Mesenchymal stem cell (in vitro differentiated cells and primary cell): ENCODE measurements at regions not wholly inside any gene's neighbourhood (a gene's known extent, or its start where the extent isn't known, plus 50 kb on each side); places are given as distances from the start of the nearest gene placed in this dataset.
A peak's percentile ranks its signal among the peaks of the same experiment; 100 is the strongest.

Experiments used
- DNase-seq: peaks from one replicate; pipeline ENCODE4 v3.0.0-alpha.2; 2013
- H2AFZ ChIP-seq: one replicate; pipeline ENCODE4 v1.6.1; 2013; ENCODE audit warnings: low read depth, mild to moderate bottlenecking, control low read depth, inconsistent platforms, low read length, moderate library complexity
- H2AK5ac ChIP-seq: 2 replicates; pipeline ENCODE4 v1.6.1; 2013; ENCODE audit warnings: low read length, moderate library complexity, mild to moderate bottlenecking, inconsistent platforms; ENCODE audit not compliant: severe bottlenecking
- H2BK120ac ChIP-seq: one replicate; pipeline ENCODE4 v1.6.1; 2013; ENCODE audit warnings: low read depth, mild to moderate bottlenecking, inconsistent platforms, low read length, moderate library complexity
- H2BK12ac ChIP-seq, 2 experiments: one replicate each; pipeline ENCODE4 v1.6.1; 2013; ENCODE audit warnings: inconsistent platforms in 2 of 2, low read length in 2 of 2, mild to moderate bottlenecking in 2 of 2, moderate library complexity in 2 of 2, control low read depth in 1 of 2
- H2BK15ac ChIP-seq: one replicate; pipeline ENCODE4 v1.6.1; 2013; ENCODE audit warnings: mild to moderate bottlenecking, low read depth, inconsistent platforms; ENCODE audit not compliant: poor library complexity, severe bottlenecking
- H2BK5ac ChIP-seq: 2 replicates; pipeline ENCODE4 v1.6.1; 2013; ENCODE audit warnings: low read depth, mild to moderate bottlenecking, low read length, control low read depth, inconsistent platforms; ENCODE audit not compliant: poor library complexity, severe bottlenecking
- H3K14ac ChIP-seq, 2 experiments: one replicate each; pipeline ENCODE4 v1.6.1; 2013; ENCODE audit warnings: inconsistent platforms in 2 of 2, low read length in 2 of 2, control low read depth in 1 of 2, mild to moderate bottlenecking in 1 of 2, moderate library complexity in 1 of 2
- H3K18ac ChIP-seq, 2 experiments: one replicate each; pipeline ENCODE4 v1.6.1; 2013; ENCODE audit warnings: inconsistent platforms in 2 of 2, low read length in 2 of 2, control low read depth in 1 of 2, low read depth in 1 of 2, mild to moderate bottlenecking in 1 of 2
- H3K23ac ChIP-seq, 2 experiments: one replicate each; pipeline ENCODE4 v1.6.1; 2013; ENCODE audit warnings: inconsistent platforms in 2 of 2, low read length in 2 of 2, mild to moderate bottlenecking in 2 of 2, moderate library complexity in 2 of 2, control low read depth in 1 of 2
- H3K27ac ChIP-seq: 2 replicates; pipeline ENCODE4 v1.5.1; 2013; ENCODE audit warnings: mild to moderate bottlenecking, moderate library complexity, low read length, control low read depth, inconsistent platforms; ENCODE audit not compliant: poor library complexity, severe bottlenecking
- H3K27me3 ChIP-seq, 2 experiments: 2 replicates each; pipeline versions ENCODE4 v1.6.1 to v1.7.0; 2013; ENCODE audit warnings: low read length in 2 of 2, mild to moderate bottlenecking in 2 of 2, moderate library complexity in 2 of 2, control low read depth in 1 of 2, inconsistent platforms in 1 of 2; ENCODE audit not compliant: control insufficient read depth in 1 of 2, insufficient read depth in 1 of 2
- H3K36me3 ChIP-seq, 2 experiments: 2 replicates each; pipeline versions ENCODE4 v1.6.1 to v1.7.0; 2013; ENCODE audit warnings: low read length in 2 of 2, control low read depth in 1 of 2, inconsistent platforms in 1 of 2, low read depth in 1 of 2, mild to moderate bottlenecking in 1 of 2; ENCODE audit not compliant: insufficient read depth in 2 of 2, control insufficient read depth in 1 of 2
- H3K4ac ChIP-seq, 2 experiments: one replicate each; pipeline ENCODE4 v1.6.1; 2013; ENCODE audit warnings: inconsistent platforms in 2 of 2, low read length in 2 of 2, mild to moderate bottlenecking in 2 of 2, moderate library complexity in 2 of 2, control low read depth in 1 of 2, low read depth in 1 of 2
- H3K4me1 ChIP-seq: 2 replicates; pipeline ENCODE4 v1.6.1; 2013; ENCODE audit warnings: low read depth, low read length, control low read depth; ENCODE audit not compliant: control insufficient read depth, insufficient read depth
- H3K4me2 ChIP-seq: 2 replicates; pipeline ENCODE4 v1.6.1; 2013; ENCODE audit warnings: low read length, mild to moderate bottlenecking, inconsistent platforms; ENCODE audit not compliant: poor library complexity, severe bottlenecking
- H3K4me3 ChIP-seq, 2 experiments: 2 replicates each; pipeline versions ENCODE4 v1.5.1 to v1.7.0; 2013; ENCODE audit warnings: low read length in 2 of 2, mild to moderate bottlenecking in 2 of 2, control low read depth in 1 of 2, low read depth in 1 of 2; ENCODE audit not compliant: insufficient read depth in 1 of 2
- H3K79me1 ChIP-seq: replicated peaks from 2 replicates; pipeline ENCODE4 v1.6.1; 2013; ENCODE audit warnings: mild to moderate bottlenecking, control low read depth, low read length, inconsistent platforms; ENCODE audit not compliant: poor library complexity, severe bottlenecking
- H3K9ac ChIP-seq: 2 replicates; pipeline ENCODE4 v1.7.0; 2013; ENCODE audit warnings: mild to moderate bottlenecking, low read length, moderate library complexity
- H3K9me3 ChIP-seq: 2 replicates; pipeline ENCODE4 v1.7.0; 2013; ENCODE audit warnings: mild to moderate bottlenecking, low read length; ENCODE audit not compliant: control insufficient read depth
- H4K8ac ChIP-seq: one replicate; pipeline ENCODE4 v1.6.1; 2013; ENCODE audit warnings: inconsistent platforms, mild to moderate bottlenecking, low read length, moderate library complexity
- H4K91ac ChIP-seq: one replicate; pipeline ENCODE4 v1.6.1; 2013; ENCODE audit warnings: mild to moderate bottlenecking, low read length, inconsistent platforms
- WGBS: methylation state at CpG from one replicate; pipeline ENCODE4 v1.1.7; 2013; ENCODE audit warnings: mixed read lengths; 5-methylcytosine and 5-hydroxymethylcytosine counted together

DNA sequence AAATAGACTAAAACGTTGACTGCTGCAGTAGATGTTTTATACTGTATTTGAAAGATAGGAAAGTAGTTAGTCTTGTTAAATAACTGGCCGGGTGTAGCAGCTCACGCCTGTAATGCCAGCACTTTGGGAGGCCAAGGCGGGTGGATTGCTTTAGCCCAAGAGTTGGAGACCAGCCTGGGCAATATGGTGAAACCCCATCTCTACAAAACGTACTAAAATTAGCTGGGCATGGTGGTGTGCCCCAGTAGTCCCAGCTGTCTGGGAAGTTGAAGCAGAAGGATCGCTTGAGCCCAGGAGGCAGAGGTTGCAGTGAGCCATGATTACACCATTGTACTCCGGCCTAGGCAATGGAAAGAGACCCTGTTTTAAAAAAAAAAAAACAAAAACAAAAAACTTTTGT is 60.5 kb upstream of the ULK4 start:
- Histone ChIP-seq H3K14ac (no peak overlapping the region), H3K4me1 (peaks cover 20% of the 10 kb centered on the region), H3K9ac (no peak overlapping the region), H3K9me3 (no peaks in the 10 kb centered on the region), H4K8ac (no peak overlapping the region), H2BK15ac (no peak overlapping the region), H3K27ac (no peak overlapping the region), H2BK12ac (no peak overlapping the region), H4K91ac (no peak overlapping the region), H3K18ac (no peak overlapping the region), H3K4me2 (no peak overlapping the region), H2BK120ac (no peak overlapping the region), H2AK5ac (no peak overlapping the region), H3K23ac (no peak overlapping the region), H3K27me3 (no peaks in the 10 kb centered on the region), H3K79me1 (peaks cover 4% of the 10 kb centered on the region), H2BK5ac (no peak overlapping the region), H3K4ac (no peak overlapping the region), H3K36me3 (no peaks in the 10 kb centered on the region), H2AFZ (no peak overlapping the region), H3K4me3 (peak overlapping the region in 1 of 2 experiments; percentile 2)
- 91% methylated on average over 7 of the region's 7 CpGs for WGBS
- no peak for DNase-seq

GRCh38 chr3:42020684-42021307 is 58.9 kb upstream of the ULK4 start:
- H2BK120ac ChIP-seq = no peak overlapping the region
- H3K4me3 ChIP-seq = peak overlapping the region in 1 of 2 experiments; percentile 40
- H2BK5ac ChIP-seq = no peak overlapping the region
- H4K91ac ChIP-seq = no peak overlapping the region
- H3K18ac ChIP-seq = no peak overlapping the region
- no peak overlapping the region for H2BK15ac ChIP-seq
- no peak overlapping the region for H3K4ac ChIP-seq
- no peak overlapping the region for H2AK5ac ChIP-seq
- peak overlapping the region; percentile 68 for H3K9ac ChIP-seq
- no peak overlapping the region for H4K8ac ChIP-seq
- no peak overlapping the region for H2BK12ac ChIP-seq
- peak; percentile 56 for DNase-seq
- no peaks in the 10 kb centered on the region for H3K9me3 ChIP-seq
- H3K23ac ChIP-seq = no peak overlapping the region
- H3K79me1 ChIP-seq = peaks cover 6% of the 10 kb centered on the region
- peak overlapping the region; percentile 35 for H3K4me2 ChIP-seq
- H3K36me3 ChIP-seq = no peaks in the 10 kb centered on the region
- no peak overlapping the region for H3K14ac ChIP-seq
- H2AFZ ChIP-seq = no peak overlapping the region
- H3K27ac ChIP-seq = peak overlapping the region; percentile 62
- no peaks in the 10 kb centered on the region for H3K27me3 ChIP-seq
- peaks cover 20% of the 10 kb centered on the region for H3K4me1 ChIP-seq
- 0% methylated on average over 1 of the region's 2 CpGs for WGBS

DNA sequence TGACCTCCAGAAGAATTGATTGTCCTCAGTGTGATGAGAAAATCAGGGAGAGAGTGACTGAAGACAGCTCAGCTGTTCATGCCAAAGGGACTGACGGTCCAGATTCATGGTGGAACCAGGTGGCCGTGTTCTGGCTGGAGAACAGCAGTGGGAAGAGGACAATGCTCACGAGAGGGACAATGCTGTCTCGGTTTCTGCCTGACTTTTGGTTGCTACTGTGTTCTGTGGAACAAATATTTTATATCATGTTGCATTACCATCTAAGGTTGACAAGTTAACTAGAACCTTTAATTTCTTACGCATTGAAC is 58.0 kb upstream of the ULK4 start:
- Histone ChIP-seq H2AK5ac (peak overlapping the region; percentile 18), H3K18ac (no peak overlapping the region), H2BK120ac (no peak overlapping the region), H3K27ac (no peak overlapping the region), H2AFZ (no peak overlapping the region), H3K79me1 (peaks cover 6% of the 10 kb centered on the region), H4K8ac (no peak overlapping the region), H3K4me2 (no peak overlapping the region), H2BK12ac (no peak overlapping the region), H3K27me3 (no peaks in the 10 kb centered on the region), H3K9ac (no peak overlapping the region), H4K91ac (no peak overlapping the region), H3K36me3 (no peaks in the 10 kb centered on the region), H2BK5ac (no peak overlapping the region), H3K4me3 (no peak overlapping the region), H3K14ac (no peak overlapping the region), H3K9me3 (no peaks in the 10 kb centered on the region), H2BK15ac (no peak overlapping the region), H3K4ac (no peak overlapping the region), H3K23ac (no peak overlapping the region), H3K4me1 (peaks cover 22% of the 10 kb centered on the region)
- DNase-seq = no peak
- WGBS = 90% methylated on average over 4 of the region's 5 CpGs

DNA sequence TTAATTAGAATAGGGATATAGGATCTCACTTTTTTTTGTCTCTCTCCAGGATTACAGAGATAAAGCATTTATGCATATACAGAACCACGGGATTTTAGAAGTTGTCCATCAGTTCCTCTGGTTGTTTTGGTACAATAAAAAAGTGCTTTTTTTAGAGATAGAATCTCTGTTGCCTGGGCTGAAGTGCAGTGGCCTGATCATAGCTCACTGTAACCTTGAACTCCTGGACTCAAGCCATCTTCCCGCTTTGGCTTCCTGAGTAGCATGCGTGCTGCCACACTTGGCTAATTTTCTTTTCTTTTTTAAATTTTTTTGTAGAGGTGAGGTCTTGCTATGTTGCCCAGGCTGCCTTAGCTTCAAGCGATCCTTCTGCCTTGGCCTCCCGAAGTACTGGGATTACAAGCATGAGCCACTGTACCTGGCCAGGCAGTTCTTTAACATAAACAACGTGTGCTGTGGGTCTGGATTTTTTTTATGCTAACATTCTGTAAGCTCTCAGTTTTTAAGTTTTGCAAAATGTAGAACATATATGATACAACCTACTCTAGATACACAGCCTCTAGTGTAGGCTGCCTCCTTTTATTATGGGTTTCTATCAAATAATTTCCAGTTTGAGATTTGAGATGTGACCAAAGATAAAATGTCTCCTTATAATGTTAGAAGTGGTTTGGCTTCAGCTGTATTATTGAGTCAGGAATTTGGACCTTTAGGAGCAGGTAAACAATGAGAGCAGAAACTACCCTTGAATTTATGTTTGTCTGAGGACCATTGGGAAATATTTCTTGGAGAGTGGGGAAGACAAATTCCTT is 57.4 kb upstream of the ULK4 start:
- H3K27ac ChIP-seq = no peak overlapping the region
- H2AK5ac ChIP-seq = peak overlapping the region; percentile 78
- 98% methylated on average over 5 of the region's 6 CpGs for WGBS
- no peak overlapping the region for H3K18ac ChIP-seq
- no peak overlapping the region for H3K23ac ChIP-seq
- no peak for DNase-seq
- H3K36me3 ChIP-seq = no peaks in the 10 kb centered on the region
- no peaks in the 10 kb centered on the region for H3K9me3 ChIP-seq
- no peak overlapping the region for H2BK15ac ChIP-seq
- peaks cover 6% of the 10 kb centered on the region for H3K79me1 ChIP-seq
- H3K4ac ChIP-seq = no peak overlapping the region
- H2BK120ac ChIP-seq = no peak overlapping the region
- no peak overlapping the region for H3K4me2 ChIP-seq
- H3K14ac ChIP-seq = no peak overlapping the region
- peaks cover 23% of the 10 kb centered on the region for H3K4me1 ChIP-seq
- no peak overlapping the region for H2BK5ac ChIP-seq
- no peaks in the 10 kb centered on the region for H3K27me3 ChIP-seq
- no peak overlapping the region for H4K8ac ChIP-seq
- H4K91ac ChIP-seq = no peak overlapping the region
- H2AFZ ChIP-seq = no peak overlapping the region
- H2BK12ac ChIP-seq = no peak overlapping the region
- H3K9ac ChIP-seq = no peak overlapping the region
- H3K4me3 ChIP-seq = no peak overlapping the region
